ENCODE measurements at regions not wholly inside any gene's neighbourhood (a gene's known extent, or its start where the extent isn't known, plus 50 kb on each side); places are given as distances from the start of the nearest gene placed in this dataset.
A peak's percentile ranks its signal among the peaks of the same experiment; 100 is the strongest.
"Not testable (repeated sequence)": the region's sequence is repeated elsewhere in the genome, so short reads cannot be mapped to it uniquely, and the experiment has no call there.

- no peak for DNase-seq (ENCODE audit: low spot score)
- no peak for FAIRE-seq
Measured at GRCh38 chr14:53409289-53409688, 256.2 kb upstream of the DDHD1 start.

GRCh38 chr14:53408175-53408879 lies 255.2 kb upstream of the DDHD1 start:
- no peak for FAIRE-seq
- DNase-seq (ENCODE audit: low spot score), result no peak

- DNase-seq (ENCODE audit: low spot score), result no peak
- FAIRE-seq, result no peak
Measured at GRCh38 chr14:53406519-53406918, 253.4 kb upstream of the DDHD1 start.

GRCh38 chr14:53401646-53402045 lies 248.5 kb upstream of the DDHD1 start:
- DNase-seq (ENCODE audit: low spot score) (no peak), FAIRE-seq (no peak)

- DNase-seq (ENCODE audit: low spot score), result no peak
Measured at GRCh38 chr14:53399057-53399456, 245.9 kb upstream of the DDHD1 start.

GRCh38 chr14:53398616-53399015 lies 245.5 kb upstream of the DDHD1 start:
- FAIRE-seq, result no peak
- no peak for DNase-seq (ENCODE audit: low spot score)

More at GRCh38 chr14:53399057-53399456, 245.9 kb upstream of the DDHD1 start:
- FAIRE-seq, result no peak

GRCh38 chr14:53395267-53395666 lies 242.1 kb upstream of the DDHD1 start:
- FAIRE-seq; DNase-seq (ENCODE audit: low spot score): not testable (repeated sequence)

- FAIRE-seq (no peak), DNase-seq (ENCODE audit: low spot score) (peak; percentile 18)
Measured at GRCh38 chr14:53391631-53392285, 238.6 kb upstream of the DDHD1 start.

GRCh38 chr14:53391156-53391555 lies 238.0 kb upstream of the DDHD1 start:
- FAIRE-seq (no peak), DNase-seq (ENCODE audit: low spot score) (no peak)

GRCh38 chr14:53390008-53390407 lies 236.9 kb upstream of the DDHD1 start:
- no peak for DNase-seq (ENCODE audit: low spot score)
- FAIRE-seq, result no peak

GRCh38 chr14:53389202-53389601 lies 236.1 kb upstream of the DDHD1 start:
- FAIRE-seq (no peak), DNase-seq (ENCODE audit: low spot score) (no peak)

GRCh38 chr14:53386362-53386761 lies 233.2 kb upstream of the DDHD1 start:
- FAIRE-seq (no peak), DNase-seq (ENCODE audit: low spot score) (no peak)

GRCh38 chr14:53384536-53384935 lies 231.4 kb upstream of the DDHD1 start:
- DNase-seq (ENCODE audit: low spot score) (no peak), FAIRE-seq (no peak)

- no peak for FAIRE-seq
- no peak for DNase-seq (ENCODE audit: low spot score)
Measured at GRCh38 chr14:53384073-53384472, 230.9 kb upstream of the DDHD1 start.

- DNase-seq (ENCODE audit: low spot score) (no peak), FAIRE-seq (no peak)
Measured at GRCh38 chr14:53381895-53382294, 228.8 kb upstream of the DDHD1 start.

- DNase-seq (ENCODE audit: low spot score) (no peak), FAIRE-seq (no peak)
Measured at GRCh38 chr14:53380867-53381225, 227.7 kb upstream of the DDHD1 start.

- FAIRE-seq (no peak), DNase-seq (ENCODE audit: low spot score) (no peak)
Measured at GRCh38 chr14:53380052-53380866, 227.1 kb upstream of the DDHD1 start.

- FAIRE-seq (no peak), DNase-seq (ENCODE audit: low spot score) (no peak)
Measured at GRCh38 chr14:53378142-53378541, 225.0 kb upstream of the DDHD1 start.

- no peak for FAIRE-seq
- DNase-seq (ENCODE audit: low spot score), result no peak
Measured at GRCh38 chr14:53376064-53376463, 222.9 kb upstream of the DDHD1 start.

- DNase-seq (ENCODE audit: low spot score) (no peak), FAIRE-seq (no peak)
Measured at GRCh38 chr14:53375599-53375998, 222.5 kb upstream of the DDHD1 start.

GRCh38 chr14:53368711-53369201 lies 215.6 kb upstream of the DDHD1 start:
- FAIRE-seq, result no peak
- DNase-seq (ENCODE audit: low spot score), result no peak

GRCh38 chr14:53368066-53368465 lies 214.9 kb upstream of the DDHD1 start:
- FAIRE-seq, result no peak
- DNase-seq (ENCODE audit: low spot score), result no peak
